HepG2 (cell line): ENCODE measurements at regions not wholly inside any gene's neighbourhood (a gene's known extent, or its start where the extent isn't known, plus 50 kb on each side); places are given as distances from the start of the nearest gene placed in this dataset.

Source experiments
- ATAC-seq: fragments of 200-7000 bp; cut with Tn5 transposase; 3 replicates; pipeline ENCODE4 v1.9.1; 2020; ENCODE audit warnings: mild to moderate bottlenecking, moderate library complexity
- BruUV-seq: library from RNA; stranded (reverse); fragments of 400-500 nt; replicated peaks from 2 replicates; lab custom pipeline; 2021; lab: Mats Ljungman, UMichigan
- CTCF ChIA-PET: fragments of 300-600 bp; formaldehyde crosslinking; extraction: SDS; loops from one replicate; lab custom pipeline; 2021; ENCODE audit warnings: low total read pairs, inconsistent platforms, low intra/inter-chr PET ratio; lab: Yijun Ruan, JAX
- POLR2A ChIA-PET: fragments of 350-600 bp; sonication (Branson Sonifier 250); formaldehyde crosslinking; loops from one replicate; lab custom pipeline; 2020; ENCODE audit warnings: antibody characterized with exemption, inconsistent platforms; lab: Yijun Ruan, JAX
- DNase-seq: peaks from one replicate; pipeline ENCODE4 v3.0.0-alpha.2; 2015; ENCODE audit warnings: low spot score
- FAIRE-seq: peaks from 3 replicates; lab custom pipeline; 2011; peaks lifted over from hg19 to GRCh38; lab: Jason Lieb, UNC
- H2AFZ ChIP-seq: one replicate; pipeline ENCODE4 v1.6.1; 2011; ENCODE audit warnings: low read length, inconsistent platforms
- H3K27ac ChIP-seq: fragments of 300-600 bp; 3 replicates; pipeline ENCODE4 v1.8.0; 2011; ENCODE audit warnings: mixed run types, mild to moderate bottlenecking, mixed read lengths, low read length, inconsistent platforms; ENCODE audit not compliant: insufficient read depth; ENCODE audit errors: extremely low read length
- H3K27me3 ChIP-seq, 2 experiments: fragments of 200-600 bp in 1 of 2; 2 replicates in 1 of 2; 3 replicates in 1 of 2; pipeline versions ENCODE4 v1.6.0 to v1.8.0; 2011; ENCODE audit warnings: low read length in 2 of 2, mild to moderate bottlenecking in 2 of 2, moderate library complexity in 2 of 2, inconsistent platforms in 1 of 2; ENCODE audit not compliant: insufficient read depth in 2 of 2, control insufficient read depth in 1 of 2
- H3K36me3 ChIP-seq, 2 experiments: fragments of 200-600 bp in 1 of 2; replicated peaks in 1 of 2; 2 replicates in 1 of 2; 3 replicates in 1 of 2; pipeline versions ENCODE4 v1.5.1 to v1.8.0; 2011; ENCODE audit warnings: low read length in 2 of 2, inconsistent platforms in 1 of 2; ENCODE audit not compliant: insufficient read depth in 2 of 2, control insufficient read depth in 1 of 2
- H3K4me1 ChIP-seq: 2 replicates; pipeline ENCODE4 v1.5.1; 2012; ENCODE audit warnings: low read length, inconsistent platforms; ENCODE audit not compliant: insufficient read depth
- H3K4me2 ChIP-seq: 2 replicates; pipeline ENCODE4 v1.6.0; 2011; ENCODE audit warnings: low read depth, low read length, inconsistent platforms
- H3K4me3 ChIP-seq, 3 experiments: fragments of 200-600 bp in 1 of 3; sonication (generic), shearing (Covaris generic) in 1 of 3; replicated peaks in 1 of 3; 2 replicates each; pipeline ENCODE4 v1.5.1; 2011 to 2016; ENCODE audit warnings: low read length in 3 of 3, inconsistent platforms in 2 of 3, low read depth in 2 of 3, mild to moderate bottlenecking in 2 of 3, control low read depth in 1 of 3, mixed read lengths in 1 of 3; ENCODE audit not compliant: insufficient read depth in 1 of 3
- H3K79me2 ChIP-seq: one replicate; pipeline ENCODE4 v1.6.1; 2011; ENCODE audit warnings: low read length, inconsistent platforms; ENCODE audit not compliant: insufficient read depth
- H3K9ac ChIP-seq: 2 replicates; pipeline ENCODE4 v1.6.0; 2011; ENCODE audit warnings: mild to moderate bottlenecking, low read depth, low read length, inconsistent platforms; ENCODE audit not compliant: insufficient read depth
- H3K9me3 ChIP-seq: 2 replicates; pipeline ENCODE4 v1.5.1; 2012; ENCODE audit warnings: mild to moderate bottlenecking, low read length
- H4K20me1 ChIP-seq: 2 replicates; pipeline ENCODE4 v1.6.0; 2011; ENCODE audit warnings: inconsistent platforms, mild to moderate bottlenecking, low read length, moderate library complexity; ENCODE audit not compliant: insufficient read depth
- CBX1 ChIP-seq: IDR thresholded peaks from one replicate; pipeline ENCODE4 v1.6.1; 2016; ENCODE audit warnings: antibody characterized with exemption, low read depth
- ESRRA ChIP-seq: sonication (generic); formaldehyde crosslinking; IDR thresholded peaks from 2 replicates; pipeline ENCODE4 v1.5.1; 2020; ENCODE audit warnings: mild to moderate bottlenecking, low read depth, missing genetic modification reagents
- FOXO4 ChIP-seq: sonication (generic); formaldehyde crosslinking; conservative IDR thresholded peaks from 2 replicates; pipeline ENCODE4 v1.8.1; 2023; ENCODE audit warnings: missing genetic modification reagents
- MAF1 ChIP-seq: sonication (generic); formaldehyde crosslinking; IDR thresholded peaks from 2 replicates; pipeline ENCODE4 v1.5.0; 2020; ENCODE audit warnings: missing genetic modification reagents, borderline replicate concordance
- MAX ChIP-seq: IDR thresholded peaks from 2 replicates; pipeline ENCODE4 v1.6.1; 2012; ENCODE audit warnings: inconsistent platforms
- MEIS1 ChIP-seq: sonication (generic); formaldehyde crosslinking; IDR thresholded peaks from 2 replicates; pipeline ENCODE4 v1.9.0; 2021; ENCODE audit warnings: mild to moderate bottlenecking, missing genetic modification reagents, moderate library complexity, borderline replicate concordance
- MTA1 ChIP-seq: sonication (generic); formaldehyde crosslinking; IDR thresholded peaks from 2 replicates; pipeline ENCODE4 v1.4.0; 2020; ENCODE audit warnings: missing genetic modification reagents, mild to moderate bottlenecking, borderline replicate concordance
- NCOA1 ChIP-seq: sonication (generic); formaldehyde crosslinking; IDR thresholded peaks from 2 replicates; pipeline ENCODE4 v1.9.0; 2021; ENCODE audit warnings: missing genetic modification reagents
- POLR2A ChIP-seq, 2 experiments: IDR thresholded peaks; 2 replicates each; pipeline ENCODE4 v1.6.1; 2011; ENCODE audit warnings: low read depth in 2 of 2, low read length in 2 of 2, mild to moderate bottlenecking in 1 of 2, moderate library complexity in 1 of 2; ENCODE audit not compliant: insufficient read depth in 1 of 2
- PRMT3 ChIP-seq: sonication (generic); formaldehyde crosslinking; IDR thresholded peaks from 2 replicates; pipeline ENCODE4 v1.8.1; 2022; ENCODE audit warnings: low read depth, mild to moderate bottlenecking, moderate library complexity, missing genetic modification reagents, borderline replicate concordance
- REXO4 ChIP-seq: sonication (generic); formaldehyde crosslinking; IDR thresholded peaks from 2 replicates; pipeline ENCODE4 v1.8.0; 2022; ENCODE audit warnings: missing genetic modification reagents, mild to moderate bottlenecking, borderline replicate concordance
- SMYD3 ChIP-seq: sonication (generic); formaldehyde crosslinking; IDR thresholded peaks from 2 replicates; pipeline ENCODE4 v1.8.1; 2023; ENCODE audit warnings: mild to moderate bottlenecking, missing genetic modification reagents
- TFAP4 ChIP-seq: sonication (generic); IDR thresholded peaks from 2 replicates; pipeline ENCODE4 v1.6.1; 2016; ENCODE audit warnings: low read depth, borderline replicate concordance
- THAP11 ChIP-seq: IDR thresholded peaks from 2 replicates; pipeline ENCODE4 v1.6.1; 2016; ENCODE audit warnings: missing biosample characterization, missing genetic modification reagents
- ZNF317 ChIP-seq: sonication (generic); formaldehyde crosslinking; IDR thresholded peaks from 2 replicates; pipeline ENCODE4 v1.5.0; 2020; ENCODE audit warnings: mild to moderate bottlenecking, missing genetic modification reagents
- ZNF672 ChIP-seq: sonication (generic); formaldehyde crosslinking; IDR thresholded peaks from 2 replicates; pipeline ENCODE4 v1.8.1; 2022; ENCODE audit warnings: missing genetic modification reagents
- ZNF772 ChIP-seq: sonication (generic); formaldehyde crosslinking; IDR thresholded peaks from 2 replicates; pipeline ENCODE4 v1.5.0; 2020; ENCODE audit warnings: mild to moderate bottlenecking, missing genetic modification reagents
- ZNF782 ChIP-seq: sonication (generic); formaldehyde crosslinking; IDR thresholded peaks from 2 replicates; pipeline ENCODE4 v1.4.0; 2020; ENCODE audit warnings: missing genetic modification reagents, mild to moderate bottlenecking, borderline replicate concordance
- ZNF790 ChIP-seq: sonication (generic); formaldehyde crosslinking; IDR thresholded peaks from 2 replicates; pipeline ENCODE4 v1.8.0; 2022; ENCODE audit warnings: missing genetic modification reagents, mild to moderate bottlenecking, borderline replicate concordance
- ZNF878 ChIP-seq: sonication (generic); formaldehyde crosslinking; IDR thresholded peaks from 2 replicates; pipeline ENCODE4 v1.8.1; 2023; ENCODE audit warnings: mild to moderate bottlenecking, missing genetic modification reagents, moderate library complexity
- WGBS: methylation state at CpG from one replicate; pipeline ENCODE4 v1.1.6; 2017; ENCODE audit warnings: low lambda C conversion rate; 5-methylcytosine and 5-hydroxymethylcytosine counted together
- in situ Hi-C: cut with HindIII; loops from 2 replicates; pipeline ENCODE4 v1.10.0; 2017; ENCODE audit warnings: low pct_unique_long_range_greater_than_20kb; ENCODE audit not compliant: extremely low pct_ligation_motif_present
- intact Hi-C: fragments of 100-400 bp; cut with micrococcal nuclease; formaldehyde crosslinking; loops from one replicate; pipeline ENCODE4 v1.10.0; 2022; ENCODE audit not compliant: unreplicated experiment

GRCh38 chr10:76721891-76722505, 915.6 kb downstream of the KCNMA1 start:
- no peak for TF ChIP-seq NCOA1 (CRISPR knock-in tag)
- TF ChIP-seq TFAP4 = no peak
- TF ChIP-seq POLR2A (IDR thresholded peaks at IDR 0.05; ENCODE audit: insufficient read depth in 1 of 2, low read depth in 2 of 2, low read length in 2 of 2) = no peak
- no peak for TF ChIP-seq ZNF672 (CRISPR knock-in tag)
- no peak for TF ChIP-seq ZNF782
- no peak for TF ChIP-seq PRMT3 (CRISPR knock-in tag)
- no peak for TF ChIP-seq ZNF790
- TF ChIP-seq MAX = no peak
- TF ChIP-seq SMYD3 (CRISPR knock-in tag) = no peak
- no peak for TF ChIP-seq MTA1
- TF ChIP-seq THAP11 (CRISPR knock-in tag) = no peak
- no peak for TF ChIP-seq ZNF878 (CRISPR knock-in tag)
- no peak for TF ChIP-seq ESRRA (CRISPR knock-in tag)
- TF ChIP-seq CBX1 = no peak
- no peak for TF ChIP-seq REXO4 (CRISPR knock-in tag)
- no peak for TF ChIP-seq ZNF317 (CRISPR knock-in tag)
- no peak for TF ChIP-seq MEIS1 (CRISPR knock-in tag)
- TF ChIP-seq ZNF772 = no peak
- TF ChIP-seq MAF1 = no peak
- TF ChIP-seq FOXO4 (CRISPR knock-in tag) = no peak
- Histone ChIP-seq H3K4me3 (no peak overlapping the region), H3K27me3 (peaks cover 1 to 6% of the 10 kb centered on the region in 2 experiments; a peak in 2 of 5 replicates), H3K9me3 (no peaks in the 10 kb centered on the region), H3K9ac (no peak overlapping the region), H4K20me1 (no peaks in the 10 kb centered on the region), H2AFZ (no peak overlapping the region), H3K79me2 (no peaks in the 10 kb centered on the region), H3K36me3 (no peaks in the 10 kb centered on the region), H3K4me2 (no peak overlapping the region), H3K27ac (no peak overlapping the region), H3K4me1 (no peaks in the 10 kb centered on the region)
- BruUV-seq = no TSS peak
- FAIRE-seq = no peak
- in situ Hi-C loops (no loop called here), intact Hi-C loops (no loop called here)
- WGBS = 0% methylated on average over 1 of the region's 1 CpG
- ATAC-seq = no peak
- CTCF ChIA-PET = no interaction called here
- POLR2A ChIA-PET = no interaction called here
- DNase-seq = no peak
